Vagina (tissue), 2 donors: ENCODE measurements at regions not wholly inside any gene's neighbourhood (a gene's known extent, or its start where the extent isn't known, plus 50 kb on each side); places are given as distances from the start of the nearest gene placed in this dataset.

Experiments used
- POLR2A ChIP-seq, 2 donors: fragments of 450-650 bp; IDR thresholded peaks; one replicate each; pipeline ENCODE4 v1.6.1; 2017; ENCODE audit warnings: antibody characterized with exemption in 2 of 2, mild to moderate bottlenecking in 2 of 2, moderate library complexity in 2 of 2
- TF ChIP-seq, protein P1 (sequence below), 3 experiments: fragments of 450-650 bp in 2 of 3; fragments of 200-600 bp in 1 of 3; sonication (generic) in 1 of 3; IDR thresholded peaks; one replicate each; pipeline ENCODE4 v1.5.1; 2017 to 2019; ENCODE audit warnings: antibody characterized with exemption in 3 of 3, mild to moderate bottlenecking in 2 of 3, moderate library complexity in 2 of 3

DNA sequence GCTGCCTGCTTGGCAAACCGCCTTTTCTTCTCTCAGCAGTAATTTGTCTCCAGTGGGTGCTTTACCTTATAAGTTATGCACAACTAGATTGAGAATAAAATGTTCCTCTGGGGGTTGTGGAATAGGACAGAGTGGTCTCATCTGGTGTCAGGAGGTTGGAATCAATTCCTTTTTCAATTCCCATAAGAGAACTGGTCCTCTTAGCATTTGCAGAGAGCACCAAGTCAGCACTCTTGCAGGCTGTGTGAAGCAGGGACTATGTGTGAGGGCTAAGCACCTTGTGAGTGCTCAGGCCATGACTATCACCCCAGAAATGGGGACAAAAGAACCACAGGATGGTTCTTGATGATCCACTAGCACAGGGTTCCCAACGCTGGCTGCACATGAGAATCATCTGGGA, 163.6 kb upstream of the UMPS start:
- TF ChIP-seq, protein P1, sequence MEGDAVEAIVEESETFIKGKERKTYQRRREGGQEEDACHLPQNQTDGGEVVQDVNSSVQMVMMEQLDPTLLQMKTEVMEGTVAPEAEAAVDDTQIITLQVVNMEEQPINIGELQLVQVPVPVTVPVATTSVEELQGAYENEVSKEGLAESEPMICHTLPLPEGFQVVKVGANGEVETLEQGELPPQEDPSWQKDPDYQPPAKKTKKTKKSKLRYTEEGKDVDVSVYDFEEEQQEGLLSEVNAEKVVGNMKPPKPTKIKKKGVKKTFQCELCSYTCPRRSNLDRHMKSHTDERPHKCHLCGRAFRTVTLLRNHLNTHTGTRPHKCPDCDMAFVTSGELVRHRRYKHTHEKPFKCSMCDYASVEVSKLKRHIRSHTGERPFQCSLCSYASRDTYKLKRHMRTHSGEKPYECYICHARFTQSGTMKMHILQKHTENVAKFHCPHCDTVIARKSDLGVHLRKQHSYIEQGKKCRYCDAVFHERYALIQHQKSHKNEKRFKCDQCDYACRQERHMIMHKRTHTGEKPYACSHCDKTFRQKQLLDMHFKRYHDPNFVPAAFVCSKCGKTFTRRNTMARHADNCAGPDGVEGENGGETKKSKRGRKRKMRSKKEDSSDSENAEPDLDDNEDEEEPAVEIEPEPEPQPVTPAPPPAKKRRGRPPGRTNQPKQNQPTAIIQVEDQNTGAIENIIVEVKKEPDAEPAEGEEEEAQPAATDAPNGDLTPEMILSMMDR (IDR thresholded peaks at IDR 0.05): no peak
- TF ChIP-seq POLR2A (IDR thresholded peaks at IDR 0.05): no peak
